ENCODE measurements at regions not wholly inside any gene's neighbourhood (a gene's known extent, or its start where the extent isn't known, plus 50 kb on each side); places are given as distances from the start of the nearest gene placed in this dataset.

DNA sequence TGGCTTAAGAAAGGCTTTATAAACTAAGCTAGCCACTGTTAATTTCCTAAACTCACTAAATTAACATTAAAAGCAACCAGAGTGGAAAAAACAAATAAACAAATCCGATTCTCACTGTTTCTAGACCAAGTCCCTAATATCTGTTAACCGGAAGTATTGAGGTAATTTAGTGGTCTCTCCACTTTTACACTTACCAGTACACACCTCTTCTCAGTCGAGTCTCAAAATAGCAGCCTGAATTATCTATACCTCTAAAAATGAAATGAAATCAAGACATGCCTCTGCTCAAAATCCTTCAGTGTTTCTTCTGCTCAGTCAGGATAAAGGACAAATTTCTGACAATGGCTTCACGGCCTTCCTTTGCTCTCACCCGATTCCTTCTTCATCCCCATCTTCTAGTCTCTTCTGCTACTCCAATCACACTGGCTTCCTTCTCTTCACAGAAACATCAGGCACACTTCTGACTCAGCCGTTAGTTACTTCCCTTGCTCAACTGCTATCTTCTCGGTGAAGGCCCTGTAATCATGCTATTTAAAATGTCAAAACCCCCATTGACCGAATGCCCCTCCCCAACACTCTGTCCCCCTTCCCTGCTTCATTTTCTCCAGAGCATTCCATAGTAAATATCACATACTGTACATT, 161.3 kb downstream of the KITLG start:
- no peak for FAIRE-seq

DNA sequence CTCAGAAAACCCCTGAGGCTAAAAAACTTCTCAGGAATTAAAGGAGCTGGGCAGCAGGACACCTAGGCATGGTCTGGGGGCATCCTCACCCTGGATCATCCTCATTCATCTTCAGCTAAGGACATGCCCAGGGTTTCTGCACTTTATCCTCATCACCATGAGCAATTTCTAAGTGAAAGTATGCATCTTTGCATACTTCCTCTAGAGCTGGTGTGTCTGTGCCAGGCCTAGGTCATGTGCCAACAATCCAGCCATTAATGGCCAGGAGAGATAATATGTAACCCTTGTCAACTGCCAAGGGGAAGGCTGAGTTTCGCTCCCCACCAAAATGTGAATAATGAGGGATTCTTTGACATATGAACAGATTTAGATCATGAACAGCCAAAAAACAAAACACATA, 160.5 kb downstream of the KITLG start:
- FAIRE-seq = no peak

DNA sequence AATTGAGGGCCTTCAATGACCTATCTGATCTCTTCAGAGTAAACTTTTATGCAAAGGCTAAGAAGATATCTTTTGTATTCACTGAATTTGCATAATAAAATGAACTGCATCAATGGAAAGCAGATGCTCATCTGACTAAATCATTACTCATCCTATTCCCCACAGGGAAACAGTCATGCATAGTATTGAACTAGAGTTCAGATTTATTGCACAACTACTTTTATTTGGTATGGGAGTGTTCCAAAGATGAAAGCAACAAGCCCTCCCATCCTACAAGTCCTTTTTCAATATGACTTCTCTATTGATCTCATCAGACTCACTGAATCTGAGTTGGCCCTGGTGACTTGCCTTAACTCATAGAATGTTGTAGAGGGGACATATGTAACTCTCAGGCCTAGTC, 159.8 kb downstream of the KITLG start:
- FAIRE-seq = no peak

DNA sequence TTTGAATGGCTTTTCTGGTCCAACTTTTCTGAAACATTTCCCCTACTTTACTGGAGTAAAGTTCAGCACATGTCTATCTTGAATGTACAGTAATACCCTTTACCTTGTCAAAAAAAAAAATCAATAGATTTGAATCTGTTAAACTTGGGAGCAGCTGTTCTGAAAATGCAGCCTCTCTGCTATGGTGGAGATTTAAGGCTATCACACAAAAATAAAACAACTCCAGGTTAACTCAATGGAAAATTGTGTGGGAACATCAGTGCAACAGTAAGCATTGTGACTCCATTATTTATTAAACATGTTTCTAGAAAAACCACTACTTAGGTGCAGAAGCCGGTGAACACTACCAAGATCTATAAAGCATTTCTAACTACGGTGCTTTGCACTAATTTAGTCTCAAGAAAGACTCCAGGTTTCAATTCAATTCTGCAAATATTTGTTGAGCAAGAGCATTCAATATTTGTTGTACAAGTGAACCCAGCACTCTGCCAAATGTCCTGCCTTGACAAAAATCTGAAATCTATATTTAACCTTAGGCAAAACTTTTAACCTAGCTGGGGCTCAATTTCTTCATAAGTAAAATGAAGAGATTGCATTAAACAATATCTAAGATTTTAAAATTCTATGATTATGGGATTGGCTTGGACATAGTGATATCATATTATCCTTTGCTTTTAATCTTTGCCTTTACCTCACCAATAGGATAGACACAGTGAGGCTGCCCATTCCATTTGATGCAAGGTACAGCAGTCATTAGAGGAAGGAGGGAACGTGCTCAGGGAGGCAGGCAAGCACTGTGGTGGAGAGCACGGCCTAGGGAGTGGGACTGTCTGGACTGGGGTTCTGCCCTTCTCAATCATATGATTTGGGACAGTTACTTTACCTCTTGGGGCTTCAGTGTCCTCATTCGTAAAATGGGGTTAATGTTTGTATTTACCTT, 155.2 kb downstream of the KITLG start:
- FAIRE-seq = no peak

DNA sequence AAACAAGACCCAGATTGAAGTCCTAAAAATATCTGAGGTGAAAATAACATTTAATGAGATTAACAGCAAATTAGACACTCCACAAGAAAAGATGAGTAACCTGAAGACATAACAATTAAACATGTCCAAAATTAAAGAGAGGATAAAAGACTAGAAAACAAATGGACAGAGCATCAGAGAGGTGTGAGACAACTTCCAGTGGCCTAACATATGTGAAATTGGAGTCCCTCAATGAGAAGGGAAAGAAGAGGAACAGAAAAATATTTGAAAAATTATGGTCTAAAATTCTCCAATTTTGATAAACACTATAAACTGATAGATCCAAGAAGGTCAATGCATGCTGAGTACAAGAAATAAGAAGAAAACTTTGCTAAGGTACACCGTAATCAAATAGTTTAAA, 151.9 kb downstream of the KITLG start:
- no peak for FAIRE-seq

DNA sequence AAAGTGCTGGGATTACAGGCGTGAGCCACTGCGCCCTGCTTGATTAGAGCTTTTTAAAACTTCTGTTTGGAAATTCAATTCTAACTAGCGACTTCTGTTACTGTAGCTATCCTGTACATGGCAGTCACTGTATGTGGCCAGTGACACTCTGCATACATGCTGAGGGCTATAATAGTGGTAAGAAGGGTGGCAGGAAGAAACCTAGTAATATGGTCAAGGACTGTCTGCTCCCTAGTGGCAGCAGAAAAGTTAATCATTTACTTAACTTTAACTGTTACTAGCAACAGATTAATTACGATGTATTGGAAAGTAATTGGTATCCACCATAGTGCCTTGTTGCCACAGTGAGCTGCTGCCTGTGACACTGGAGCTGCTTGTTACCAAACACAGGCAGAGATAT, 149.0 kb downstream of the KITLG start:
- no peak for FAIRE-seq

DNA sequence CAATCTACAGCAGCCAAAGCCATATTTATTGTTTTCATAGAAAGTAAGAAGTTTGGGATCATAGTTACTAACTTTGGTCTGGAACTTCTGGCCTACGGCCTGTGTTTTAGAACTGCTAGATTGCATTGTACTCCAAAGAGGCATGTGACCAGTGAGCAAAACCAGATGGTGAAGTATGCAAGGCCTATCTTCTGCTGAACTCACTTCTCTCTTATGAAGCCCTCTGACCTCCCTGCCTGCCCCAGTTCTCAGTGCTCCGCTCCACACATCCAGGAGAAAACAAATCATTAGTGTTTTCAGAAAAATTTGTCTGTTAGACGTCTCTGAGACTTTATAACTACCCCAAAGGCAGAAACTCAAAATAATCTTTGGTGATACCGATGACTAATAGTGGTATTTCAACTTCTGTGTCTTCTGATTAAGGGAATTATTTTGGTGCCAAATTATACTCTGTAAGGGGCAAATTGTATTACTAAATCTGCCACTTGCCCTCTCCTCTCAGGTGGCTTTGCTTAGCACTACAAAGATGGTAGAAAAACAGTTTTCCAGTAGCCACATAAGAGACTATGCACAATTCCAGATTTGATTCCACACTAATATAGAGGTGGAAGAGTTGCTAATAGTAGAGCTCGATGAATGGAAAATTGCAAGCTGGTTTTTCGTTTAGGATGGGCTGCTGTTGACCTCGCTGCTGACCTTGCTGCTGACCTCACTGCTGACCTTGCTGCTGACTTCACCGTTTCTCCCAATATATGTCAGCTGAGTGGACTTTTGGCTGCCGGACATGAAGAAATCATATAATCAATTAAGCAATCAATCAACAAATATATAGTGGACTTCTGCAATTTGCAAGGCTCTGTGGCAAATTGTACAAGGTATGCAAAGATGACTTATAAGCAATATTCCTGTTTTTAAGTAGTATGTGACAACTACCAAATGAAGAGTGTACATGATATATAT, 147.5 kb downstream of the KITLG start:
- FAIRE-seq = no peak

DNA sequence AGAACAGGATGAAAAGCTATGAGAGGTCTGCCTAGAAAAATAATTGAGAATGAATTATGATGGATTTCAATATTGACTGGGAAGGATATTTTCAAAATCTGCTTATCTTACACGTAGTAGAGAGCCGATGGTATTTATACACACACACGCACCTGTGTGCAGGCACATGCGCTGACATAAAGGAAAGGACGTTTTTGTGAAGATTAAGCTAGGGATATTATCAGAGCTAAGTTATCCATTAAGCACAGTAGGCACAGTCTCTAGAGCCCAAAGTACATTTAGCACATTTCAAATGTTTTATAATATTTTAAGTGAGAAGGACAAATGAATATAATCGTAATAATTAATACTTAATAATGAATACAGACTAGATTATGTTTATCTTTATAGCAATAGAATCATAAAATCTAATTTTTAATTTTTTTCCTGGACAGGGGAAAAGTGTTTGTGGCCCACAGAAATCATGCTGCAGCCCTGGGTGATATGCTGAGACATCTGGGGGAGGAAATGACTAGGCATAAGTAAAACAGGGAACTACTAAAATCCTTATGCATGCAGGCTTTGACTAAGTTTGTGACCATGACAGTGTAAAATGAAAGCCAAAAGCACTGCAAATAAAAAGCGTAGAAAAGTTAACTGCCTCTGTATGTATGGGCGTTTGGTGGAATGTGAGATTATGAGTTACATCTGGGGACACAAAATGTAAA, 146.1 kb downstream of the KITLG start:
- FAIRE-seq = no peak

DNA sequence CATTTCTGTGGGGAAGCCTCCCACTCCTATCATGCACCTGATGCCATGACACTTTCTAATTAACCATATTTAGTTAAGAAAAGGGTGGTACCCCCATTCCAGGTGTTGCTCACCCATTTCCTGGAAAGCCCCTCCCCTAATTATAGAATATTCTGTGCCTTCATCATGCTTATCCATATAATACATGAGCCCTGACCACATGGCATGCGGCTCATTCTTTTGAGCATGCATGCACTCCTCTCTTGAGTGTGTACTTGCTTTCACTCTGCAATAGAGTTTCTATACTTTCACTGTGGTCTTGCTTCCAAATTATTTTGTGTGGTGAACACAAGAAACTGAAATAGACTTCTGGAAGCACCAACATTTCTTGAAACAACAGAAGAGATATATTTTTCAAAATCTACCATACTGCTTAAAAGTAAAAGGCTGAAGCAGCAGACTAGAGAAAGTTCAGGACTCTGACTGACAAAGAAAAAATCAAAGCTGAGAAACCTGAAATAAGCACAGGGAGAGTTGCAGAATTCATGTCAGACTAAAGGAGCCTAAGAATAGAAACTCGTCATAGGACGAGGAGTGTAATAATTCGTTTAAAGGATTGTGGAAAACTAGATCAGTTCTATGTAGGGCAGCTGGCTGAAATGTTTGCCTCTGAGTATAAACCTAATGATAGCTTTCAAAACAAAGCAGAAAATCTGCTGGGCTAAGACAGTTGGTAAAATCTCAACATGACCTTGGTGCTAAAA, 144.8 kb downstream of the KITLG start:
- FAIRE-seq = no peak

DNA sequence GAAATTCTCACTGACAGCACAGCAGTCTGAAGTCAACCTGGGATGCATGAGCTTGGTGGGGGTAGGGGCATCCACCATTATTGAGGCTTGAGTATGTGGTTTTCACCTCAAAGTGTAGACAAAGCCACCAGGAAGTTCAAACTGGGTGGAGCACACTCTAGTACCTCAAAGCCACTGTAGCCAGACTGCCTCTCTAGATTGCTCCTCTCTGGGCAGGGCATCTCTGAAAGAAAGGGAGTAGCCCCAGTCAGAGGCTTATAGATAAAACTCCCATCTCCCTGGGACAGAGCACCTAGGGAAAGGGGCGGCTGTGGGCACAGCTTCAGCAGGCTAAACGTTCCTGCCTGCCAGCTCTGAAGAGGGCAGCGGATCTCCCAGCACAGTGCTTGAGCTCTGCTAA, 143.0 kb downstream of the KITLG start:
- no peak for FAIRE-seq

All from A204.1 (cell line).